H9 (cell line): ENCODE measurements at regions not wholly inside any gene's neighbourhood (a gene's known extent, or its start where the extent isn't known, plus 50 kb on each side); places are given as distances from the start of the nearest gene placed in this dataset.

Source experiments
- DNase-seq: peaks from one replicate; pipeline ENCODE4 v3.0.0-alpha.2; 2017
- H2AFZ ChIP-seq: one replicate; pipeline ENCODE4 v1.6.1; 2013; ENCODE audit warnings: mild to moderate bottlenecking, low read length, control low read depth, moderate library complexity
- H2AK5ac ChIP-seq: 2 replicates; pipeline ENCODE4 v1.6.1; 2013; ENCODE audit warnings: low read length, control low read depth, mixed read lengths; ENCODE audit not compliant: insufficient read length
- H2BK120ac ChIP-seq: one replicate; pipeline ENCODE4 v1.6.1; 2013; ENCODE audit warnings: low read depth, mild to moderate bottlenecking, low read length, control low read depth, inconsistent platforms; ENCODE audit not compliant: poor library complexity, severe bottlenecking
- H2BK12ac ChIP-seq: 2 replicates; pipeline ENCODE4 v1.6.1; 2013; ENCODE audit warnings: low read length, control low read depth, mixed read lengths, low read depth; ENCODE audit not compliant: insufficient read length
- H2BK15ac ChIP-seq: 2 replicates; pipeline ENCODE4 v1.6.1; 2013; ENCODE audit warnings: low read depth, low read length, control low read depth
- H2BK20ac ChIP-seq: one replicate; pipeline ENCODE4 v1.6.1; 2013; ENCODE audit warnings: low read depth, mild to moderate bottlenecking, low read length, control low read depth, inconsistent platforms; ENCODE audit not compliant: poor library complexity, severe bottlenecking
- H2BK5ac ChIP-seq: 2 replicates; pipeline ENCODE4 v1.6.1; 2013; ENCODE audit warnings: low read length, control low read depth, mixed read lengths; ENCODE audit not compliant: insufficient read length
- H3K14ac ChIP-seq: 2 replicates; pipeline ENCODE4 v1.6.1; 2013; ENCODE audit warnings: low read length, control low read depth; ENCODE audit not compliant: insufficient read depth
- H3K18ac ChIP-seq: 2 replicates; pipeline ENCODE4 v1.6.1; 2013; ENCODE audit warnings: low read depth, mild to moderate bottlenecking, mixed read lengths, low read length, control low read depth; ENCODE audit not compliant: insufficient read length
- H3K23ac ChIP-seq: 2 replicates; pipeline ENCODE4 v1.6.1; 2013; ENCODE audit warnings: low read length, control low read depth, mixed read lengths, low read depth; ENCODE audit not compliant: insufficient read length
- H3K23me2 ChIP-seq: 2 replicates; pipeline ENCODE4 v1.6.1; 2013; ENCODE audit warnings: low read depth, mild to moderate bottlenecking, mixed read lengths, low read length, control low read depth; ENCODE audit not compliant: insufficient read length, poor library complexity, severe bottlenecking
- H3K27ac ChIP-seq: 2 replicates; pipeline ENCODE4 v1.5.1; 2013; ENCODE audit warnings: low read length, control low read depth, mixed read lengths, low read depth; ENCODE audit not compliant: insufficient read length
- H3K27me3 ChIP-seq: 2 replicates; pipeline ENCODE4 v1.6.1; 2013; ENCODE audit warnings: low read length, control low read depth, inconsistent platforms; ENCODE audit not compliant: insufficient read depth
- H3K4ac ChIP-seq: 2 replicates; pipeline ENCODE4 v1.6.1; 2013; ENCODE audit warnings: low read depth, mild to moderate bottlenecking, control low read depth, inconsistent platforms, low read length, moderate library complexity
- H3K4me1 ChIP-seq: 2 replicates; pipeline ENCODE4 v1.6.1; 2013; ENCODE audit warnings: low read length, control low read depth, inconsistent platforms; ENCODE audit not compliant: insufficient read depth
- H3K4me2 ChIP-seq: 2 replicates; pipeline ENCODE4 v1.6.1; 2013; ENCODE audit warnings: low read length, control low read depth, mixed read lengths; ENCODE audit not compliant: insufficient read length, insufficient read depth
- H3K56ac ChIP-seq: 2 replicates; pipeline ENCODE4 v1.6.1; 2013; ENCODE audit warnings: low read depth, mild to moderate bottlenecking, mixed read lengths, low read length, control low read depth; ENCODE audit not compliant: insufficient read length
- H3K79me1 ChIP-seq: 2 replicates; pipeline ENCODE4 v1.6.1; 2013; ENCODE audit warnings: low read depth, mild to moderate bottlenecking, moderate library complexity, low read length, control low read depth, inconsistent platforms; ENCODE audit not compliant: insufficient read depth, poor library complexity, severe bottlenecking
- H3K79me2 ChIP-seq: 2 replicates; pipeline ENCODE4 v1.6.1; 2013; ENCODE audit warnings: low read length, control low read depth, inconsistent platforms; ENCODE audit not compliant: insufficient read depth
- H3K9ac ChIP-seq: 2 replicates; pipeline ENCODE4 v1.6.1; 2013; ENCODE audit warnings: low read length, control low read depth, mixed read lengths; ENCODE audit not compliant: insufficient read length; ENCODE audit errors: extremely low read depth
- H3K9me3 ChIP-seq: one replicate; pipeline ENCODE4 v1.6.1; 2013; ENCODE audit warnings: low read depth, low read length, inconsistent platforms; ENCODE audit not compliant: control insufficient read depth
- H3T11ph ChIP-seq: one replicate; pipeline ENCODE4 v1.6.1; 2013; ENCODE audit warnings: mild to moderate bottlenecking, low read length, control low read depth, inconsistent platforms
- H4K20me1 ChIP-seq: one replicate; pipeline ENCODE4 v1.6.1; 2013; ENCODE audit not compliant: control insufficient read depth, insufficient read length, insufficient read depth
- H4K5ac ChIP-seq: 2 replicates; pipeline ENCODE4 v1.6.1; 2013; ENCODE audit warnings: low read depth, mild to moderate bottlenecking, mixed read lengths, low read length, control low read depth; ENCODE audit not compliant: insufficient read length
- H4K8ac ChIP-seq: replicated peaks from 2 replicates; pipeline ENCODE4 v1.6.1; 2013; ENCODE audit warnings: low read length, control low read depth, mixed read lengths, low read depth; ENCODE audit not compliant: insufficient read length
- H4K91ac ChIP-seq: 2 replicates; pipeline ENCODE4 v1.6.1; 2013; ENCODE audit warnings: low read depth, mild to moderate bottlenecking, moderate library complexity, mixed read lengths, low read length, control low read depth; ENCODE audit not compliant: insufficient read length
- H3K27ac Mint-ChIP-seq, 3 experiments: 2 replicates in 2 of 3; 3 replicates in 1 of 3; pipeline ENCODE4 v1.8.0; 2020 to 2021; ENCODE audit warnings: mixed read lengths in 3 of 3, mild to moderate bottlenecking in 1 of 3, moderate library complexity in 1 of 3
- H3K27me3 Mint-ChIP-seq: 2 replicates; pipeline ENCODE4 v1.8.0; 2021; ENCODE audit warnings: low read depth, mild to moderate bottlenecking, moderate library complexity, mixed read lengths
- H3K36me3 Mint-ChIP-seq, 3 experiments: 2 replicates in 2 of 3; 3 replicates in 1 of 3; pipeline ENCODE4 v1.8.0; 2020 to 2021; ENCODE audit warnings: low read depth in 3 of 3, mixed read lengths in 3 of 3; ENCODE audit not compliant: insufficient read depth in 1 of 3
- H3K4me1 Mint-ChIP-seq, 2 experiments: 2 replicates each; pipeline ENCODE4 v1.8.0; 2020; ENCODE audit warnings: mixed read lengths in 2 of 2
- H3K4me3 Mint-ChIP-seq, 2 experiments: 2 replicates in 1 of 2; 3 replicates in 1 of 2; pipeline ENCODE4 v1.8.0; 2020 to 2021; ENCODE audit warnings: mild to moderate bottlenecking in 2 of 2, mixed read lengths in 2 of 2, moderate library complexity in 1 of 2
- H3K9me3 Mint-ChIP-seq, 2 experiments: 2 replicates in 1 of 2; 3 replicates in 1 of 2; pipeline ENCODE4 v1.8.0; 2020; ENCODE audit warnings: mild to moderate bottlenecking in 2 of 2, mixed read lengths in 2 of 2, moderate library complexity in 1 of 2
- CTCF ChIP-seq: fragments of 200-600 bp; sonication (generic); conservative IDR thresholded peaks from 3 replicates; pipeline ENCODE4 v1.8.0; 2021; ENCODE audit warnings: antibody characterized with exemption, mild to moderate bottlenecking
- WGBS: extraction: QIAGEN DNeasy Blood & Tissue Kit; methylation state at CpG from one replicate; pipeline ENCODE4 v1.1.7; 2013; ENCODE audit warnings: missing lambda C conversion rate, low lambda C conversion rate, mixed read lengths; ENCODE audit not compliant: insufficient read length; ENCODE audit errors: extremely low coverage; 5-methylcytosine and 5-hydroxymethylcytosine counted together

GRCh38 chr7:101693498-101694091 lies 64.5 kb upstream of the MYL10 start:
- H2BK5ac ChIP-seq, result no peak overlapping the region
- no peaks in the 10 kb centered on the region for H4K20me1 ChIP-seq
- no peak overlapping the region for H3T11ph ChIP-seq
- H3K79me1 ChIP-seq, result no peaks in the 10 kb centered on the region
- no peak overlapping the region for H2BK15ac ChIP-seq
- TF ChIP-seq CTCF, result no peak
- no peak overlapping the region for H3K9ac ChIP-seq
- no peak overlapping the region for H4K8ac ChIP-seq
- H3K9me3 ChIP-seq, result no peaks in the 10 kb centered on the region
- no peak overlapping the region for H3K27ac ChIP-seq
- no peak overlapping the region for H3K4me2 ChIP-seq
- H3K56ac ChIP-seq, result no peak overlapping the region
- no peak overlapping the region for H4K91ac ChIP-seq
- Mint-ChIP-seq H3K27me3 (peaks cover 7% of the 10 kb centered on the region), H3K36me3 (no peaks in the 10 kb centered on the region), H3K4me1 (peaks cover 4 to 8% of the 10 kb centered on the region in 2 experiments), H3K4me3 (no peak overlapping the region), H3K9me3 (no peaks in the 10 kb centered on the region; a peak in 1 of 5 replicates), H3K27ac (no peak overlapping the region)
- H3K79me2 ChIP-seq, result no peaks in the 10 kb centered on the region
- no peak overlapping the region for H3K4ac ChIP-seq
- H3K23ac ChIP-seq, result no peak overlapping the region
- H2BK12ac ChIP-seq, result no peak overlapping the region
- DNase-seq, result no peak
- H4K5ac ChIP-seq, result no peak overlapping the region
- no CpG with 5 or more reads among the region's 14 CpGs for WGBS
- H2BK120ac ChIP-seq, result no peak overlapping the region
- no peak overlapping the region for H2BK20ac ChIP-seq
- H3K18ac ChIP-seq, result no peak overlapping the region
- no peaks in the 10 kb centered on the region for H3K4me1 ChIP-seq
- no peak overlapping the region for H3K14ac ChIP-seq
- H2AFZ ChIP-seq, result no peak overlapping the region
- H3K27me3 ChIP-seq, result no peaks in the 10 kb centered on the region
- no peak overlapping the region for H2AK5ac ChIP-seq
- H3K23me2 ChIP-seq, result no peaks in the 10 kb centered on the region
